HepG2 (cell line): ENCODE measurements at regions not wholly inside any gene's neighbourhood (a gene's known extent, or its start where the extent isn't known, plus 50 kb on each side); places are given as distances from the start of the nearest gene placed in this dataset.
"Not testable (repeated sequence)": the region's sequence is repeated elsewhere in the genome, so short reads cannot be mapped to it uniquely, and the experiment has no call there.

Experiments used
- ASH2L ChIP-seq: fragments of 300-600, 200-600 bp; sonication (generic); IDR thresholded peaks from 2 replicates; pipeline ENCODE4 v1.7.0; 2017; ENCODE audit warnings: low read depth, mild to moderate bottlenecking, moderate library complexity, mixed read lengths, low read length; ENCODE audit not compliant: insufficient read length
- ATF3 ChIP-seq: sonication (generic); formaldehyde crosslinking; IDR thresholded peaks from 2 replicates; pipeline ENCODE4 v1.4.0; 2020; ENCODE audit warnings: missing genetic modification reagents
- BCL3 ChIP-seq: sonication (generic); formaldehyde crosslinking; IDR thresholded peaks from 2 replicates; pipeline ENCODE4 v1.5.1; 2020; ENCODE audit warnings: mild to moderate bottlenecking, missing genetic modification reagents, moderate library complexity
- CBX5 ChIP-seq: sonication (generic); formaldehyde crosslinking; IDR thresholded peaks from 2 replicates; pipeline ENCODE4 v1.4.0; 2020; ENCODE audit warnings: missing genetic modification reagents, borderline replicate concordance
- HNF4G ChIP-seq, 2 experiments: sonication (generic) in 1 of 2; formaldehyde crosslinking in 1 of 2; IDR thresholded peaks; 2 replicates each; pipeline versions ENCODE4 v1.4.0 to v1.6.1; 2011 to 2020; ENCODE audit warnings: borderline replicate concordance in 2 of 2, low read depth in 2 of 2, mild to moderate bottlenecking in 2 of 2, low read length in 1 of 2, missing genetic modification reagents in 1 of 2, moderate library complexity in 1 of 2
- RELA ChIP-seq: sonication (generic); formaldehyde crosslinking; IDR thresholded peaks from 2 replicates; pipeline ENCODE4 v1.4.0; 2020; ENCODE audit warnings: missing genetic modification reagents
- REST ChIP-seq, 2 experiments: IDR thresholded peaks; 2 replicates each; pipeline ENCODE4 v1.6.1; 2011 to 2012; ENCODE audit warnings: low read length in 2 of 2, borderline replicate concordance in 1 of 2, low read depth in 1 of 2, mild to moderate bottlenecking in 1 of 2, moderate library complexity in 1 of 2
- SIN3A ChIP-seq: IDR thresholded peaks from 2 replicates; pipeline ENCODE4 v1.6.1; 2011; ENCODE audit warnings: low read depth, mild to moderate bottlenecking, control low read depth, low read length, borderline replicate concordance
- SMAD9 ChIP-seq: sonication (generic); formaldehyde crosslinking; IDR thresholded peaks from 2 replicates; pipeline ENCODE4 v1.5.1; 2020; ENCODE audit warnings: mild to moderate bottlenecking, missing genetic modification reagents
- ZNF10 ChIP-seq: sonication (generic); formaldehyde crosslinking; IDR thresholded peaks from 2 replicates; pipeline ENCODE4 v1.4.0; 2020; ENCODE audit warnings: mild to moderate bottlenecking, low read depth, missing genetic modification reagents, borderline replicate concordance
- ZZZ3 ChIP-seq: sonication (generic); formaldehyde crosslinking; IDR thresholded peaks from 2 replicates; pipeline ENCODE4 v1.4.0; 2020; ENCODE audit warnings: missing genetic modification reagents, mild to moderate bottlenecking, borderline replicate concordance
- TF ChIP-seq, protein P1 (sequence below): sonication (generic); formaldehyde crosslinking; IDR thresholded peaks from 2 replicates; pipeline ENCODE4 v1.5.0; 2020; ENCODE audit warnings: mild to moderate bottlenecking, missing genetic modification reagents, moderate library complexity
- TF ChIP-seq, protein P2 (sequence below): sonication (generic); formaldehyde crosslinking; IDR thresholded peaks from 2 replicates; pipeline ENCODE4 v1.8.0; 2022; ENCODE audit warnings: low read depth, missing genetic modification reagents

DNA sequence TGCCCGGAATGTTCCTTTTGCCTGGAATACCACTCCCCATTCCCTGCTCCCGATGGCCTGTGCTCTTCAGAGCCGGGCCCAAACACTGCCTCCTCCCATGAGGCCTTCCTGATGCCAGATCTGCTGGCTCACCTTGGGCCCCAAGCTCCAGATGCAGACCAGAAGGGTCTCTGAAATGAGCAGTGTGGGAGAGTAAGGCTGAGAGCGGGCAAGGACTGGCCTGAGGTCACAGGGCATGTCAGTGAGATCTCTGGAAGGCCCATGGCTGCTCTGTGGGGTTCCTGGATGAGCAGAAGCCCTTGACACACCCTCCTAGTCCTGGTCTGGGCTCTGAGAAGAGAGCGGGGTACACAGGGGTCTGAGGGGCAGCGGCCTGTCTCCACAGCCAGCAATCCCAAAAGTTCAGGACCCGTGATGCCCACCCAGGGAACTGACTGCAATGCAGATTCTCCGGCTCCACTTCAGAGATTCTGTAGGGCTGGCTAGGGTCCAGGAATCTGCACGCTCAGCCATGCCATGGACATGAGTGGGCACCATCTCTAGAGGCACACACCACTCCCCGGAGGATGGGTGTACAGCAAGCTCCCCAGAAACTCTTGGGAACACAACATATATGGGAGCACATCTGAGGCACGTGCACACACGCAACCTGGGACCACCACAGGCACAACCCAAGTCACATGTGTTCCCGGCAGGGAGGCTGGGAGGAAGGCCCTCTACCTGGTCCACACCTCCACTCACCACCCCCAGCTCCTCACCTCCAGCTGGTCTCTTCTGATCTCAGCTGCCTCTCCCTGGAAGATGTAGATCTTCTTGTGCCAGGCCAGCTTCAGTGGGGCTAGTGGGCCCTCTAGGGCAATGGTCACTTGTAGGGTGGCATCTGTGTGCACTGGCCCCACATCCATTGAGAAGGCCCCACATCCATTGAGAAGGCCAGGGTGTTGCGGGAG is 166.6 kb downstream of the GOLGA6L4 start:
- not testable (repeated sequence) for TF ChIP-seq ASH2L; ZNF10 (CRISPR knock-in tag); REST (IDR thresholded peaks at IDR 0.05; ENCODE audit: borderline replicate concordance in 1 of 2, low read depth in 1 of 2, low read length in 2 of 2); HNF4G (IDR thresholded peaks at IDR 0.05; ENCODE audit: borderline replicate concordance, low read depth, low read length); HNF4G (CRISPR knock-in tag; IDR thresholded peaks at IDR 0.05; ENCODE audit: borderline replicate concordance, low read depth); ZZZ3 (CRISPR knock-in tag); BCL3 (CRISPR knock-in tag); SIN3A; SMAD9 (CRISPR knock-in tag); ATF3; RELA (CRISPR knock-in tag); CBX5 (CRISPR knock-in tag)
- TF ChIP-seq, protein P1, sequence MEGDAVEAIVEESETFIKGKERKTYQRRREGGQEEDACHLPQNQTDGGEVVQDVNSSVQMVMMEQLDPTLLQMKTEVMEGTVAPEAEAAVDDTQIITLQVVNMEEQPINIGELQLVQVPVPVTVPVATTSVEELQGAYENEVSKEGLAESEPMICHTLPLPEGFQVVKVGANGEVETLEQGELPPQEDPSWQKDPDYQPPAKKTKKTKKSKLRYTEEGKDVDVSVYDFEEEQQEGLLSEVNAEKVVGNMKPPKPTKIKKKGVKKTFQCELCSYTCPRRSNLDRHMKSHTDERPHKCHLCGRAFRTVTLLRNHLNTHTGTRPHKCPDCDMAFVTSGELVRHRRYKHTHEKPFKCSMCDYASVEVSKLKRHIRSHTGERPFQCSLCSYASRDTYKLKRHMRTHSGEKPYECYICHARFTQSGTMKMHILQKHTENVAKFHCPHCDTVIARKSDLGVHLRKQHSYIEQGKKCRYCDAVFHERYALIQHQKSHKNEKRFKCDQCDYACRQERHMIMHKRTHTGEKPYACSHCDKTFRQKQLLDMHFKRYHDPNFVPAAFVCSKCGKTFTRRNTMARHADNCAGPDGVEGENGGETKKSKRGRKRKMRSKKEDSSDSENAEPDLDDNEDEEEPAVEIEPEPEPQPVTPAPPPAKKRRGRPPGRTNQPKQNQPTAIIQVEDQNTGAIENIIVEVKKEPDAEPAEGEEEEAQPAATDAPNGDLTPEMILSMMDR (CRISPR knock-in tag): not testable (repeated sequence)
- TF ChIP-seq, protein P2, sequence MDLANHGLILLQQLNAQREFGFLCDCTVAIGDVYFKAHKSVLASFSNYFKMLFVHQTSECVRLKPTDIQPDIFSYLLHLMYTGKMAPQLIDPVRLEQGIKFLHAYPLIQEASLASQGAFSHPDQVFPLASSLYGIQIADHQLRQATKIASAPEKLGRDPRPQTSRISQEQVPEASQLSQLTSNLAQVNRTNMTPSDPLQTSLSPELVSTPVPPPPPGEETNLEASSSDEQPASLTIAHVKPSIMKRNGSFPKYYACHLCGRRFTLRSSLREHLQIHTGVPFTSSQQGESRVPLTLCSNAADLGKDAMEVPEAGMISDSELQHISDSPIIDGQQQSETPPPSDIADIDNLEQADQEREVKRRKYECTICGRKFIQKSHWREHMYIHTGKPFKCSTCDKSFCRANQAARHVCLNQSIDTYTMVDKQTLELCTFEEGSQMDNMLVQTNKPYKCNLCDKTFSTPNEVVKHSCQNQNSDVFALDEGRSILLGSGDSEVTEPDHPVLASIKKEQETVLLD (CRISPR knock-in tag): not testable (repeated sequence)
